OCI-LY7 (cell line): ENCODE measurements at regions not wholly inside any gene's neighbourhood (a gene's known extent, or its start where the extent isn't known, plus 50 kb on each side); places are given as distances from the start of the nearest gene placed in this dataset.

ENCODE experiments used
- BruUV-seq: library from RNA; stranded (reverse); fragments of 400-500 nt; replicated peaks from 2 replicates; lab custom pipeline; 2021; lab: Mats Ljungman, UMichigan
- CTCF ChIA-PET: fragments of 300-600 bp; sonication (Branson Sonifier 250); formaldehyde crosslinking; loops from one replicate; lab custom pipeline; 2022; ENCODE audit warnings: antibody characterized with exemption; ENCODE audit not compliant: unreplicated experiment; lab: Charles Lee
- POLR2A ChIA-PET: fragments of 300-600 bp; sonication (Branson Sonifier 250); formaldehyde crosslinking; loops from one replicate; lab custom pipeline; 2022; ENCODE audit warnings: antibody characterized with exemption; lab: Charles Lee
- DNase-seq: peaks from one replicate; pipeline ENCODE4 v3.0.0-alpha.2; 2015; ENCODE audit warnings: low spot score
- H2AFZ ChIP-seq: fragments of 200-600 bp; sonication (generic), shearing (Covaris generic); 2 replicates; pipeline ENCODE4 v1.6.1; 2014; ENCODE audit warnings: mild to moderate bottlenecking, antibody characterized with exemption, low read length, moderate library complexity
- H3K27ac ChIP-seq: fragments of 200-600 bp; sonication (generic); 2 replicates; pipeline ENCODE4 v1.5.1; 2014; ENCODE audit warnings: mixed run types, low read depth, mild to moderate bottlenecking, moderate library complexity, low read length, inconsistent platforms; ENCODE audit not compliant: poor library complexity, severe bottlenecking
- H3K36me3 ChIP-seq: fragments of 200-600 bp; sonication (generic); 2 replicates; pipeline ENCODE4 v1.6.1; 2014; ENCODE audit warnings: mild to moderate bottlenecking, antibody characterized with exemption, low read length, moderate library complexity, mixed read lengths; ENCODE audit not compliant: insufficient read depth
- H3K4me1 ChIP-seq: fragments of 200-600 bp; sonication (generic); 2 replicates; pipeline ENCODE4 v1.5.1; 2014; ENCODE audit warnings: mild to moderate bottlenecking, low read length; ENCODE audit not compliant: insufficient read depth, poor library complexity, severe bottlenecking
- H3K4me2 ChIP-seq: fragments of 200-600 bp; sonication (generic); 2 replicates; pipeline ENCODE4 v1.6.1; 2014; ENCODE audit warnings: mild to moderate bottlenecking, low read length
- H3K4me3 ChIP-seq: fragments of 200-600 bp; sonication (generic); 2 replicates; pipeline ENCODE4 v1.5.1; 2014; ENCODE audit warnings: mild to moderate bottlenecking, low read depth, low read length; ENCODE audit not compliant: poor library complexity, severe bottlenecking
- H3K79me2 ChIP-seq: fragments of 200-600 bp; sonication (generic); 2 replicates; pipeline ENCODE4 v1.6.1; 2016; ENCODE audit warnings: low read depth, mild to moderate bottlenecking, low read length, moderate library complexity, mixed read lengths; ENCODE audit not compliant: insufficient read depth
- H3K9me2 ChIP-seq: fragments of 200-600 bp; sonication (generic); 2 replicates; pipeline ENCODE4 v1.6.1; 2016; ENCODE audit warnings: mild to moderate bottlenecking, low read length, mixed read lengths; ENCODE audit not compliant: insufficient read depth
- H3K9me3 ChIP-seq: fragments of 200-600 bp; sonication (generic); 2 replicates; pipeline ENCODE4 v1.6.1; 2014; ENCODE audit warnings: mild to moderate bottlenecking, mixed run types, low read length, mixed read lengths
- H4K20me1 ChIP-seq: fragments of 200-600 bp; sonication (generic); 2 replicates; pipeline ENCODE4 v1.6.1; 2014; ENCODE audit warnings: mild to moderate bottlenecking, antibody characterized with exemption, low read length, moderate library complexity, mixed read lengths; ENCODE audit not compliant: insufficient read depth
- EZH2phosphoT487 ChIP-seq: fragments of 200-600 bp; sonication (generic); IDR thresholded peaks from 2 replicates; pipeline ENCODE4 v1.6.1; 2018; ENCODE audit warnings: low read depth, borderline replicate concordance, mild to moderate bottlenecking, mixed run types, antibody characterized with exemption, low read length, moderate library complexity, mixed read lengths
- intact Hi-C: fragments of 100-400 bp; cut with micrococcal nuclease; formaldehyde crosslinking; loops from one replicate; pipeline ENCODE4 v1.10.0; 2022; ENCODE audit not compliant: unreplicated experiment
- TF ChIP-seq, protein P1 (sequence below): fragments of 200-600 bp; sonication (generic); conservative IDR thresholded peaks from 2 replicates; pipeline ENCODE4 v1.5.1; 2014; ENCODE audit warnings: mild to moderate bottlenecking, antibody characterized with exemption, low read length, moderate library complexity, mixed read lengths

DNA sequence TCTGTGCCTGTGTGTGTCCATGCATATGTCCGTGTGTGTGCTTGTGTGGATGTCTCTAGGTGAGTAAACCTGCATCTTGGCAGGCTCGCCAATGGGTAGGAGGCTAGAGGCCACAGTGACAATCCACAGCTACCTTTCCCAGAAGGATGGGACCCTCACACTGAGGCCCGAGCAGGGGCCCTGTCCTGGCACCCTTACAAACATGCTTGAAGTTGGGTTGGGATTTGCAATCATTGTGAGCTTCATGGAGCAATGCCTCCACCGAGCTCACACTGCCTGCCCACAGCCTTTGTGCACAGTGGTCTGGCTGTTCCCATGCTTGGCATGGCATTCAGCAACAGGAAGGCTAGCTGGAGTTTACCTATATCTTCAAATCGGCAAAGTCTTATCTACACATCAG lies 311.1 kb upstream of the IRX1 start:
- no TSS peak for BruUV-seq
- Histone ChIP-seq H3K9me3 (no peaks in the 10 kb centered on the region), H3K9me2 (no peaks in the 10 kb centered on the region), H3K4me1 (no peaks in the 10 kb centered on the region), H2AFZ (no peak overlapping the region), H3K79me2 (no peaks in the 10 kb centered on the region), H3K36me3 (no peaks in the 10 kb centered on the region), H3K27ac (no peak overlapping the region), H3K4me2 (no peak overlapping the region), H3K4me3 (no peak overlapping the region), H4K20me1 (no peaks in the 10 kb centered on the region)
- intact Hi-C loops = no loop called here
- DNase-seq = no peak
- CTCF ChIA-PET = no interaction called here
- TF ChIP-seq, protein P1, sequence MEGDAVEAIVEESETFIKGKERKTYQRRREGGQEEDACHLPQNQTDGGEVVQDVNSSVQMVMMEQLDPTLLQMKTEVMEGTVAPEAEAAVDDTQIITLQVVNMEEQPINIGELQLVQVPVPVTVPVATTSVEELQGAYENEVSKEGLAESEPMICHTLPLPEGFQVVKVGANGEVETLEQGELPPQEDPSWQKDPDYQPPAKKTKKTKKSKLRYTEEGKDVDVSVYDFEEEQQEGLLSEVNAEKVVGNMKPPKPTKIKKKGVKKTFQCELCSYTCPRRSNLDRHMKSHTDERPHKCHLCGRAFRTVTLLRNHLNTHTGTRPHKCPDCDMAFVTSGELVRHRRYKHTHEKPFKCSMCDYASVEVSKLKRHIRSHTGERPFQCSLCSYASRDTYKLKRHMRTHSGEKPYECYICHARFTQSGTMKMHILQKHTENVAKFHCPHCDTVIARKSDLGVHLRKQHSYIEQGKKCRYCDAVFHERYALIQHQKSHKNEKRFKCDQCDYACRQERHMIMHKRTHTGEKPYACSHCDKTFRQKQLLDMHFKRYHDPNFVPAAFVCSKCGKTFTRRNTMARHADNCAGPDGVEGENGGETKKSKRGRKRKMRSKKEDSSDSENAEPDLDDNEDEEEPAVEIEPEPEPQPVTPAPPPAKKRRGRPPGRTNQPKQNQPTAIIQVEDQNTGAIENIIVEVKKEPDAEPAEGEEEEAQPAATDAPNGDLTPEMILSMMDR = no peak
- no peak for TF ChIP-seq EZH2phosphoT487
- POLR2A ChIA-PET = interaction anchor here (0.6 kb wide), 1 partner anchor 670 kb away, joined by 3 read pairs; no protein-coding TSS in a partner anchor

DNA sequence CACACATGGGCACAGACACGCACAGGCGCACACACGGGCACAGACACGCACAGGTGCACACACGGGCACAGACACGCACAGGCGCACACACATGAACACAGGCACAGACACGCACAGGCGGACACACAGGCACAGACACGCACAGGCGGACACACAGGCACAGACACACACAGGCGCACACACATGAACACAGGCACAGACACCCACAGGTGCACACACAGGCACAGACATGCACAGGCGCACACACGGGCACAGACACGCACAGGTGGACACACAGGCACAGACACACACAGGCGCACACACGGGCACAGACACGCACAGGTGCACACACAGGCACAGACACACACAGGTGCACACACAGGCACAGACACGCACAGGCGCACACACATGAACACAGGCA lies 312.8 kb upstream of the IRX1 start:
- intact Hi-C loops = no loop called here
- H3K79me2 ChIP-seq = no peaks in the 10 kb centered on the region
- no peak overlapping the region for H3K4me3 ChIP-seq
- H3K9me2 ChIP-seq = no peaks in the 10 kb centered on the region
- no peaks in the 10 kb centered on the region for H4K20me1 ChIP-seq
- TF ChIP-seq, protein P1 = no peak
- no peak for TF ChIP-seq EZH2phosphoT487
- H3K4me1 ChIP-seq = no peaks in the 10 kb centered on the region
- DNase-seq = no peak
- ChIA-PET POLR2A (no interaction called here), CTCF (no interaction called here)
- H3K36me3 ChIP-seq = no peaks in the 10 kb centered on the region
- no peak overlapping the region for H2AFZ ChIP-seq
- no peak overlapping the region for H3K4me2 ChIP-seq
- no TSS peak for BruUV-seq
- H3K9me3 ChIP-seq = no peaks in the 10 kb centered on the region
- H3K27ac ChIP-seq = no peak overlapping the region

DNA sequence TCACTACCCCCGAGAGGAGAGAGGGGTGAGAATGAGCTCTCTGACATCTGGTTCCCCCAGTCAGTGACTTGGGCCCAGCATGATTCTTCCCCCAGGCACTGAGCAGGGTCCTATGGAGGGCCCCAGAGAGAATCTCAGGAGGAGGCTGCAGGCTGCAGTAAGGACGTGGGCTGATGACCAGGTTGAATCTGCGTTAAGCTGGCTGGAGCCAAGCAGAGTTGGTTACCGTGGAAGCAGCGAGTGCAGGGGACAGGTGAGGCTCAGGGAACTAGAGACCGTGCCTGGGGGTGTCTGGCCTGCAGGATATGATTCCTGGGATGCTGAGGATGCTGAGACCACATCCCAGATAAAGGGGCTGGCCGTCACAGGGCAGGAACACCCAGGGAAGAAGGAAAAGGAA lies 314.3 kb upstream of the IRX1 start:
- Histone ChIP-seq H3K4me1 (no peaks in the 10 kb centered on the region), H3K27ac (no peak overlapping the region), H3K79me2 (no peaks in the 10 kb centered on the region), H3K36me3 (no peaks in the 10 kb centered on the region), H3K4me3 (no peak overlapping the region), H4K20me1 (no peaks in the 10 kb centered on the region), H3K4me2 (no peak overlapping the region), H3K9me2 (no peaks in the 10 kb centered on the region), H2AFZ (no peak overlapping the region), H3K9me3 (no peaks in the 10 kb centered on the region)
- TF ChIP-seq EZH2phosphoT487 = no peak
- TF ChIP-seq, protein P1 = no peak
- POLR2A ChIA-PET = no interaction called here
- CTCF ChIA-PET = no interaction called here
- no TSS peak for BruUV-seq
- no peak for DNase-seq
- intact Hi-C loops = no loop called here
